Astrocyte of the spinal cord (primary cell): ENCODE measurements at regions not wholly inside any gene's neighbourhood (a gene's known extent, or its start where the extent isn't known, plus 50 kb on each side); places are given as distances from the start of the nearest gene placed in this dataset.

Source experiments
- DNase-seq: peaks from one replicate; pipeline ENCODE4 v3.0.0; 2011; ENCODE audit warnings: low read depth, low spot score
- H3K4me3 ChIP-seq: 2 replicates; pipeline ENCODE4 v1.5.1; 2011; ENCODE audit warnings: low read depth, mild to moderate bottlenecking, low read length, moderate library complexity
- CTCF ChIP-seq: IDR thresholded peaks from 2 replicates; pipeline ENCODE4 v1.5.1; 2012; ENCODE audit warnings: low read depth, mild to moderate bottlenecking, low read length, inconsistent platforms
- in situ Hi-C: cut with HindIII; loops from 2 replicates; pipeline ENCODE4 v1.10.0; 2017; ENCODE audit warnings: low sequenced_read_pairs

- H3K4me3 ChIP-seq: no peak overlapping the region
Observed at GRCh38 chr11:103637295-103637694, 399.1 kb upstream of the DDI1 start.

GRCh38 chr11:103637831-103638230 is 398.6 kb upstream of the DDI1 start:
- in situ Hi-C loops: no loop called here

More at GRCh38 chr11:103637295-103637694, 399.1 kb upstream of the DDI1 start:
- no peak for TF ChIP-seq CTCF
- in situ Hi-C loops: no loop called here
- peak; percentile 37 for DNase-seq

DNA sequence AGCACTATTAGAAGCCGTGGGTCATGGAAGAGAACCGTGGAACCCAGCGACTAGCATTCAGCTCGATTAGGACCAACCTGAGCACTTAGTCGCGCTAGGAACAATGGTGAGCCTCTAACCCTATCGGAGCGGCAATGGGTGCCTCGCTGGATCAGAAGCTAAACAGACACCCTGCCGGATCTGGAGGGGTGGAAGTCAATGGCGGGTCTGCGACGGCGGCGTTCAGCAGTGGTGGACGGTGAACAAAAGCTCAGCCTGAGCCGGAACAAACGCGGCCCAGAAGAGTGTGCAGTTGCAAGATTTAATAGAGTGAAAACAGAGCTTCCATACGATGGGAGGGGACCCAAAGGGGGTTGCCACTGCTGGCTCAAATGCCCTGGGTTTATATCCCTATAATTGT is 391.8 kb upstream of the DDI1 start:
- H3K4me3 ChIP-seq: no peak overlapping the region
- no peak for TF ChIP-seq CTCF
- in situ Hi-C loops: no loop called here
- DNase-seq: no peak

More at GRCh38 chr11:103637831-103638230, 398.6 kb upstream of the DDI1 start:
- TF ChIP-seq CTCF: no peak
- DNase-seq: no peak
- no peak overlapping the region for H3K4me3 ChIP-seq

- no peak for DNase-seq
- no peak overlapping the region for H3K4me3 ChIP-seq
- in situ Hi-C loops: no loop called here
- no peak for TF ChIP-seq CTCF
Observed at GRCh38 chr11:103648054-103648453, 388.4 kb upstream of the DDI1 start.

DNA sequence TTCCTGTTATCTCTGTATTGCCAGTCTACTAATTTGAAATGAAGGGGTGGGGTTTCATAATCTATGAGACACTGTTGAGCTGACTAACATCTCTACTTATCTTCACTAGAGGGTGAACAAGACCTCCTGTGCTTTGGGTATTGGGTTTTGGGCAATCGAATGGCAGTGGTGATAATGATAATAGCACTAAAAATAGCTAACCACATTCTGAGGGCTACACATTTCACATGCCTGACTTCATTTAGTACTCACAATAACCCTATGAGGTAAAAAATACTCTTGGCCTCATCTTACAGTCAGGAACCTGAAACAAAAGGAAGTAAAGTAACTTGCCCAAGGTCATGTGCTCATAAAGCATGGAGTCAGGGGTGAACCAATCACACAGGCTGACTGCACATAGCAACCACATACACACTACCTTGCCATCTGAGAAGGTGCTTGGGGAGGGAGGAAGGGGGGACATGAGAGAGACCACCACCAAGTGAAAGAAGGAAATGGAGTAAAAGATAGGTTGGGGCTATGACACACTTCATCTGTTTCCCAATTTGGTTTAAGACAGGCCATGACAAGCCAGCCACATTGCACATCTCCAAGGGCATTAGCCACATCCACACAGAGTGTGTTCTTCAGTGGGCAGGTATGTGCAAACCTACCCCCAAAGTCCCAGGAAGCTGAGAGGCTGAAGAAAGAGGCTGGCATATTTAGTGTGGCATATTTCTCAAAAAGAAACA is 387.6 kb upstream of the DDI1 start:
- in situ Hi-C loops: no loop called here
- DNase-seq: peak; percentile 38
- no peak for TF ChIP-seq CTCF
- no peak overlapping the region for H3K4me3 ChIP-seq

- TF ChIP-seq CTCF: no peak
- no peak for DNase-seq
Observed at GRCh38 chr11:103649401-103649895, 387.0 kb upstream of the DDI1 start.

More at GRCh38 chr11:103649401-103649895, 387.0 kb upstream of the DDI1 start:
- no peak overlapping the region for H3K4me3 ChIP-seq
- in situ Hi-C loops: no loop called here
